ENCODE measurements at regions not wholly inside any gene's neighbourhood (a gene's known extent, or its start where the extent isn't known, plus 50 kb on each side); places are given as distances from the start of the nearest gene placed in this dataset.
A peak's percentile ranks its signal among the peaks of the same experiment; 100 is the strongest.
"Not testable (repeated sequence)": the region's sequence is repeated elsewhere in the genome, so short reads cannot be mapped to it uniquely, and the experiment has no call there.

- no peak for DNase-seq
These were observed 759.8 kb upstream of the MDGA2 start for GRCh38 chr14:48435221-48435620.

- no peak for DNase-seq
These were observed 755.4 kb upstream of the MDGA2 start for GRCh38 chr14:48430805-48431204.

- DNase-seq: no peak
These were observed 754.1 kb upstream of the MDGA2 start for GRCh38 chr14:48429512-48429911.

- no peak for DNase-seq
These were observed 742.5 kb upstream of the MDGA2 start for GRCh38 chr14:48417715-48418500.

- no peak for DNase-seq
These were observed 725.9 kb upstream of the MDGA2 start for GRCh38 chr14:48401321-48401720.

- peak in 3 of 56 donors; percentile 2 to 10 (median 4) for DNase-seq
These were observed 723.4 kb upstream of the MDGA2 start for GRCh38 chr14:48398675-48399282.

- no peak for DNase-seq
These were observed 716.3 kb upstream of the MDGA2 start for GRCh38 chr14:48391661-48392060.

- DNase-seq: no peak
These were observed 714.9 kb upstream of the MDGA2 start for GRCh38 chr14:48390346-48390745.

GRCh38 chr14:48384821-48385220 lies 709.4 kb upstream of the MDGA2 start:
- DNase-seq: no peak

GRCh38 chr14:48382961-48383360 lies 707.6 kb upstream of the MDGA2 start:
- DNase-seq: no peak

- DNase-seq: no peak
These were observed 703.1 kb upstream of the MDGA2 start for GRCh38 chr14:48378541-48378940.

GRCh38 chr14:48373981-48374380 lies 698.6 kb upstream of the MDGA2 start:
- no peak for DNase-seq

- no peak for DNase-seq
These were observed 675.6 kb upstream of the MDGA2 start for GRCh38 chr14:48350971-48351370.

GRCh38 chr14:48349689-48350088 lies 674.3 kb upstream of the MDGA2 start:
- DNase-seq: no peak

GRCh38 chr14:48341069-48341468 lies 665.7 kb upstream of the MDGA2 start:
- no peak for DNase-seq

- DNase-seq: no peak
These were observed 658.0 kb upstream of the MDGA2 start for GRCh38 chr14:48333221-48333920.

GRCh38 chr14:48331421-48331820 lies 656.0 kb upstream of the MDGA2 start:
- no peak for DNase-seq

- DNase-seq: no peak
These were observed 650.1 kb upstream of the MDGA2 start for GRCh38 chr14:48325486-48325885.

GRCh38 chr14:48323665-48324064 lies 648.3 kb upstream of the MDGA2 start:
- no peak for DNase-seq

- no peak for DNase-seq
These were observed 644.4 kb upstream of the MDGA2 start for GRCh38 chr14:48319823-48320222.

GRCh38 chr14:48304729-48305128 lies 629.3 kb upstream of the MDGA2 start:
- DNase-seq: no peak

- no peak for DNase-seq
These were observed 614.3 kb upstream of the MDGA2 start for GRCh38 chr14:48289701-48290100.

- DNase-seq: not testable (repeated sequence)
These were observed 609.8 kb upstream of the MDGA2 start for GRCh38 chr14:48285217-48285616.

Measured in amygdala (tissue), 56 donors.